T-cell (primary cell): ENCODE measurements at regions not wholly inside any gene's neighbourhood (a gene's known extent, or its start where the extent isn't known, plus 50 kb on each side); places are given as distances from the start of the nearest gene placed in this dataset.

Experiments
- ATAC-seq, 4 experiments: fragments of 200-7000 bp in 3 of 4; fragments of 150-1000 bp in 1 of 4; cut with Tn5 transposase; replicated peaks in 1 of 4; 1 replicate in 3 of 4; 2 replicates in 1 of 4; pipeline ENCODE4 v1.10.0; 2021; ENCODE audit warnings: moderate library complexity in 3 of 4, mild to moderate bottlenecking in 2 of 4, moderate number of reproducible peaks in 1 of 4
- CTCF ChIA-PET, 2 donors: fragments of 300-600 bp; sonication (Branson Sonifier 250); formaldehyde crosslinking; loops; one replicate each; lab custom pipeline; 2022; ENCODE audit warnings: antibody characterized with exemption in 2 of 2; lab: Charles Lee
- POLR2A ChIA-PET, 2 donors: fragments of 300-600 bp; sonication (Branson Sonifier 250); formaldehyde crosslinking; loops; one replicate each; lab custom pipeline; 2022; ENCODE audit warnings: antibody characterized with exemption in 2 of 2; lab: Charles Lee
- DNase-seq, 35 experiments: peaks; one replicate each; pipeline versions ENCODE4 v3.0.0 to v3.0.0-alpha.2; 2013 to 2023
- H3K27ac ChIP-seq: one replicate; pipeline ENCODE4 v1.5.1; 2013; ENCODE audit warnings: low read length
- H3K27me3 ChIP-seq, 2 experiments: replicated peaks in 1 of 2; 1 replicate in 1 of 2; 2 replicates in 1 of 2; pipeline versions ENCODE4 v1.6.1 to v1.7.0; 2013; ENCODE audit warnings: low read length in 1 of 2, mixed read lengths in 1 of 2; ENCODE audit not compliant: control insufficient read depth in 2 of 2, insufficient read depth in 2 of 2; ENCODE audit errors: extremely low read depth in 1 of 2
- H3K36me3 ChIP-seq, 2 donors: 1 replicate in 1 of 2; 2 replicates in 1 of 2; pipeline versions ENCODE4 v1.6.1 to v1.7.0; 2013; ENCODE audit warnings: low read length in 1 of 2; ENCODE audit not compliant: control insufficient read depth in 2 of 2, insufficient read depth in 1 of 2; ENCODE audit errors: extremely low read depth in 1 of 2
- H3K4me1 ChIP-seq, 2 experiments: 1 replicate in 1 of 2; 2 replicates in 1 of 2; pipeline versions ENCODE4 v1.6.1 to v1.7.0; 2013; ENCODE audit warnings: low read length in 2 of 2, mixed read lengths in 1 of 2; ENCODE audit not compliant: insufficient read depth in 2 of 2, control insufficient read depth in 1 of 2; ENCODE audit errors: extremely low read depth in 1 of 2
- H3K4me3 ChIP-seq, 2 donors: 1 replicate in 1 of 2; 2 replicates in 1 of 2; pipeline versions ENCODE4 v1.5.1 to v1.7.0; 2013; ENCODE audit warnings: mild to moderate bottlenecking in 2 of 2, low read length in 1 of 2, moderate library complexity in 1 of 2; ENCODE audit not compliant: control insufficient read depth in 1 of 2; ENCODE audit errors: extremely low read depth in 1 of 2
- H3K9me3 ChIP-seq: 2 replicates; pipeline ENCODE4 v1.7.0; 2013
- H3K27ac Mint-ChIP-seq, 2 donors: one replicate each; pipeline ENCODE4 v1.8.0; 2020 to 2021; ENCODE audit warnings: mild to moderate bottlenecking in 2 of 2, mixed read lengths in 2 of 2
- H3K27me3 Mint-ChIP-seq, 2 donors: one replicate each; pipeline ENCODE4 v1.8.0; 2021 to 2022; ENCODE audit warnings: mixed read lengths in 2 of 2
- H3K36me3 Mint-ChIP-seq: one replicate; pipeline ENCODE4 v1.8.0; 2021; ENCODE audit warnings: mixed read lengths
- H3K4me1 Mint-ChIP-seq, 3 donors: one replicate each; pipeline ENCODE4 v1.8.0; 2020 to 2022; ENCODE audit warnings: mixed read lengths in 3 of 3, mild to moderate bottlenecking in 1 of 3
- H3K4me3 Mint-ChIP-seq, 3 donors: one replicate each; pipeline ENCODE4 v1.8.0; 2020 to 2022; ENCODE audit warnings: mild to moderate bottlenecking in 3 of 3, mixed read lengths in 3 of 3, moderate library complexity in 3 of 3
- H3K9me3 Mint-ChIP-seq, 3 donors: one replicate each; pipeline ENCODE4 v1.8.0; 2020 to 2022; ENCODE audit warnings: mixed read lengths in 3 of 3
- WGBS: methylation state at CpG from one replicate; pipeline ENCODE4 v1.1.5; 2013; ENCODE audit warnings: missing lambda C conversion rate; ENCODE audit not compliant: insufficient coverage; 5-methylcytosine and 5-hydroxymethylcytosine counted together

DNA sequence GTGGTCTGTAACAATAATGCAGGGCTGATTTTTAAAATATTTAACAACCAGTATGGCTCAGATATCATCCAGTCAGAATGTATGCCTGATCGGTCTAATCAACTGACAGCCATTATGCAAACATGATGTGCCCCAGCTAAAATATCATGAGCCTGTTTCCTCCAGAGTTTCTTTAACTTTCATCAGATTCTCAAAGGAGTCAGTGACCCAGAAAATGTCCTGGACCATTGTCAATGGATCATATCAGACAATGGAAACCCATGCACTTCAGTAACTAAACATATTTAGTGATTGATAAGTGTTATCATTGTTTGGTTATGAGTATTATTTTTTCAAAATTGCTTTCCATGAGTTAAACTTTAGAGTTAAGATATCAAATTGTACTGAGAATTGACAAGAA is 173.5 kb downstream of the LMBRD1 start:
- DNase-seq (no peak), ATAC-seq (no peak)
- Histone ChIP-seq H3K27ac (no peak overlapping the region), H3K27me3 (no peaks in the 10 kb centered on the region), H3K9me3 (no peaks in the 10 kb centered on the region), H3K4me3 (no peak overlapping the region), H3K36me3 (no peaks in the 10 kb centered on the region), H3K4me1 (no peaks in the 10 kb centered on the region)
- ChIA-PET POLR2A (no interaction called here), CTCF (interaction anchor here in 1 of 2 donors (0.7 kb wide), 1 partner anchor 1169 kb away, joined by 3 read pairs; no protein-coding TSS in a partner anchor)
- no peaks in the 10 kb centered on the region for H3K4me1 Mint-ChIP-seq
- WGBS: 86% methylated on average over 1 of the region's 1 CpG
- peaks cover 2 to 16% of the 10 kb centered on the region in 2 donors for H3K27me3 Mint-ChIP-seq
- H3K27ac Mint-ChIP-seq: no peak overlapping the region
- H3K9me3 Mint-ChIP-seq: no peaks in the 10 kb centered on the region
- H3K36me3 Mint-ChIP-seq: no peaks in the 10 kb centered on the region
- H3K4me3 Mint-ChIP-seq: no peak overlapping the region

DNA sequence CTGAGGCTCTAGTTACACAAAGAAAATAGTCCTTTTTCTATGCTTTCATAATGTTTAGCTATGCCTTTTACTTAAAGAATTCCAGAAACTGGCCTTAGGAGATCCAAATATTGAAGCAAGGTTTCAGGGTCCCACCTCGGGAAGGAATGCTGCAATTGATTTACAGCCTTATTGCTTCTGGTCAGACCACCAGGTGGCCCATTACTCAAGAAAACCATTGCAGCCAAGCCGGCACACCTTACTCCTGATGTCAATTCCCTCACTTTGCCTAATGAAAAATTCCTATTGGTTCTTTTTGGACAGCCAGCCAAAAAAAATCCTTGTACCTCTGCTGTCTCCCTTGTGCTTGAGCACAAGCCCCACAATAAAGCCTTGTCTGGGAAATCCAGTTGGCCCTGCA is 173.9 kb downstream of the LMBRD1 start:
- no peak for ATAC-seq
- POLR2A ChIA-PET: no interaction called here
- Mint-ChIP-seq H3K4me1 (no peaks in the 10 kb centered on the region), H3K4me3 (no peak overlapping the region), H3K27me3 (peaks cover 2 to 16% of the 10 kb centered on the region in 2 donors), H3K27ac (no peak overlapping the region), H3K9me3 (no peaks in the 10 kb centered on the region), H3K36me3 (no peaks in the 10 kb centered on the region)
- Histone ChIP-seq H3K4me3 (no peak overlapping the region), H3K27me3 (no peaks in the 10 kb centered on the region), H3K4me1 (no peaks in the 10 kb centered on the region), H3K36me3 (no peaks in the 10 kb centered on the region), H3K9me3 (no peaks in the 10 kb centered on the region), H3K27ac (no peak overlapping the region)
- 57% methylated on average over 2 of the region's 2 CpGs for WGBS
- DNase-seq: no peak
- CTCF ChIA-PET: no interaction called here

DNA sequence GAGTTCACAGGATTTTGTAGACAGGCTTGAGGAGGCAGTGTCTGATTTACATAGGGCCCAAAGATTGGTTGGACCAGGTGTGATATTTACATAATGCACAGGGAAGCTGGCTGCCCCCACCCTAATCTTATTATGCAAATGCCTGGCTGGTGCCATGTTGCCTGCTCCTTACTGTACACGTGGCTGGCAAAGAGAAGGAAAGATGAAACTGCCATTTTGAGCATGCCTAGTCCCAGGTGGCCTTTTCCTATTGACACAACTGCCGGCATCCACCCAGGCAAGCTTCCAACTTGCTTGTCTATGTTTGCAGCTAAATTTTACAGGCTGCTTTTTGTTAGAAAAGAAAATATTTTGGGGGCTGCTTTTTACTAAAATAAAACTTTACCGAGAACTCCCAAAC is 174.6 kb downstream of the LMBRD1 start:
- Histone ChIP-seq H3K27ac (no peak overlapping the region), H3K36me3 (no peaks in the 10 kb centered on the region), H3K4me1 (no peaks in the 10 kb centered on the region), H3K27me3 (peaks cover 0 to 1% of the 10 kb centered on the region in 2 experiments), H3K4me3 (no peak overlapping the region), H3K9me3 (no peaks in the 10 kb centered on the region)
- CTCF ChIA-PET: no interaction called here
- POLR2A ChIA-PET: interaction anchor here in 1 of 2 donors (0.6 kb wide), 1 partner anchor 112 kb away, joined by 3 read pairs; no protein-coding TSS in a partner anchor
- 33% methylated on average over 1 of the region's 3 CpGs for WGBS
- no peak for ATAC-seq
- peaks cover 2 to 11% of the 10 kb centered on the region in 2 donors for H3K27me3 Mint-ChIP-seq
- H3K4me3 Mint-ChIP-seq: no peak overlapping the region
- no peak overlapping the region for H3K27ac Mint-ChIP-seq
- DNase-seq: no peak
- no peaks in the 10 kb centered on the region for H3K4me1 Mint-ChIP-seq
- H3K36me3 Mint-ChIP-seq: no peaks in the 10 kb centered on the region
- no peaks in the 10 kb centered on the region for H3K9me3 Mint-ChIP-seq

DNA sequence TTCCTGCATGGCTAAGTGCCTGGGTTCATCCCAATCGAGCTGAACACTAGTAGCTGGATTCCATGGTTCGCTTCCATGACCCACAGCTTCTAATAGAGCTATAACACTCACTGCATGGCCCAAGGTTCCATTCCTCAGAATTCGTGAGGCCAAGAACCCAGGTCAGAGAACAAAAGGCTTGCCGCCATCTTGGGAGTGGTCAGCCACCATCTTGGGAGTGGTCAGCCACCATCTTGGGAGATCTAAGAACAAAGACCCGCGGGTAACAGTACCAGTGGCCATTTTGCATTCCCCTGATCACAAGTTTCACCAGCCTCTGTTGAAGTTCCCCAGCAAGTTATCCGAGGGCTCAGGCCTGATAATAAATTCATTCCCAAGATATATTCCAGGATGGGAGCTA is 179.6 kb downstream of the LMBRD1 start:
- ATAC-seq: no peak
- no peak overlapping the region for H3K4me3 Mint-ChIP-seq
- WGBS: 89% methylated on average over 6 of the region's 7 CpGs
- peaks cover 0 to 2% of the 10 kb centered on the region in 2 experiments for H3K27me3 ChIP-seq
- no peaks in the 10 kb centered on the region for H3K9me3 ChIP-seq
- ChIA-PET POLR2A (no interaction called here), CTCF (interaction anchor here in 1 of 2 donors (0.6 kb wide), 2 partner anchors 8 to 14 kb away, joined by 4 to 9 read pairs; no protein-coding TSS in a partner anchor)
- H3K4me1 ChIP-seq: no peaks in the 10 kb centered on the region
- no peaks in the 10 kb centered on the region for H3K36me3 ChIP-seq
- no peak overlapping the region for H3K27ac Mint-ChIP-seq
- no peaks in the 10 kb centered on the region for H3K9me3 Mint-ChIP-seq
- H3K4me1 Mint-ChIP-seq: no peaks in the 10 kb centered on the region
- H3K36me3 Mint-ChIP-seq: no peaks in the 10 kb centered on the region
- DNase-seq: no peak
- H3K4me3 ChIP-seq: no peak overlapping the region
- no peak overlapping the region for H3K27ac ChIP-seq
- H3K27me3 Mint-ChIP-seq: peaks cover 0 to 3% of the 10 kb centered on the region in 2 donors

DNA sequence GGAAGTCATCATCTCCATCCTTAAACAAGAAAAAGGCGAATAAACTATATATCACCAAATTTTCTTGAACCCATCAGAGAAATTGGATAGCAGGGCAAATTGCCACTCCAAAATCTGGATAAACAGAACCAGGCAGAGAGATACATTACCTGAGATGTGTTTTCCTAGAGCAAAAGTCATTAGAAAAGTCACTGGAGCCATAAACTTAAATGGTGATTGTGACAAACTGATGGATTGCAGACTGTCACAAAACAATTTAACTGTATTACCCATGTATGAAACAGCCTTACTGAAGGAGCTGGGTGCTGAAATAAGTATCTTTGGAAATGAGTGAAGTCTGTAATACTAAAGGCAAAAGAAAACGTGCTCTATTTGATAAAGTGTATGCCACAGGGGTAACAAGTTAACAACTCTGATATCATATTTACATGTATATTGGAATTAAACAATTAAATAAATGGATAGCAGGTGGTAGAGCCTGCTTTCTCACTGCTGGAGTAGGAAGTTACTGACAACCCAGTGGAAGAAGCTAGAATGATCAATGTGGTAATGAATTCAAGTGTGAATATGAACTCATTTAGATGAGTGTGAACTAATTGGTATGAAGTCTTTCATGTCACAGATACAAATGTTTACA is 186.9 kb downstream of the LMBRD1 start:
- Histone ChIP-seq H3K27ac (no peak overlapping the region), H3K9me3 (no peaks in the 10 kb centered on the region), H3K36me3 (no peaks in the 10 kb centered on the region), H3K4me1 (no peaks in the 10 kb centered on the region), H3K4me3 (no peak overlapping the region), H3K27me3 (no peaks in the 10 kb centered on the region)
- Mint-ChIP-seq H3K27me3 (peaks cover 0 to 19% of the 10 kb centered on the region in 2 donors), H3K4me1 (no peaks in the 10 kb centered on the region), H3K4me3 (no peak overlapping the region), H3K36me3 (no peaks in the 10 kb centered on the region), H3K9me3 (no peaks in the 10 kb centered on the region), H3K27ac (no peak overlapping the region)
- ATAC-seq: no peak
- ChIA-PET CTCF (no interaction called here), POLR2A (no interaction called here)
- no peak for DNase-seq
- no CpG with 5 or more reads among the region's 2 CpGs for WGBS

DNA sequence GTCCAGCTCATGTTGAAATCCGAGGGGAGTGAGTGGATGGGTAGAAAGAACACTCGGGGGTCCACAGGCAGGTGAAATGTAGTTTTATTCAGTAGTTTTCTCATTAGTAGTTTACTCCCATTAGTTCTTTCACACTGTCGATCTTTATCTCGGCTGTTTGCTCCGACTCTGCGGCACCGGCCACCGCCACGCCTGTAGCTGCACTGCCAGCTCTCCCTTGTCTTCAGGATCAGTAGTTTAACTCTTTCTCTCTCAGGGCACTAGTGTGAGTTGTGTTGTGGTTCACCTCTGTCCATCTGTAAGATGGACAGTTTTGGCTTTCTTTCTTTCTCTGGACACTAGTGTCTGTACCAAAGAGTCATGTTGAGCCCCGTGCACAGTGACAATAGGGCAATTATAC is 195.7 kb downstream of the LMBRD1 start:
- no peaks in the 10 kb centered on the region for H3K9me3 ChIP-seq
- no peaks in the 10 kb centered on the region for H3K9me3 Mint-ChIP-seq

More for the DNA sequence above, 195.7 kb downstream of the LMBRD1 start:
- Histone ChIP-seq H3K4me1 (no peaks in the 10 kb centered on the region), H3K27me3 (no peaks in the 10 kb centered on the region), H3K27ac (no peak overlapping the region), H3K4me3 (no peak overlapping the region), H3K36me3 (no peaks in the 10 kb centered on the region)
- Mint-ChIP-seq H3K36me3 (no peaks in the 10 kb centered on the region), H3K4me1 (no peaks in the 10 kb centered on the region), H3K27ac (no peak overlapping the region), H3K27me3 (peaks cover 3 to 23% of the 10 kb centered on the region in 2 donors), H3K4me3 (no peak overlapping the region)
- POLR2A ChIA-PET: no interaction called here
- ATAC-seq: no peak
- no CpG with 5 or more reads among the region's 10 CpGs for WGBS
- no peak for DNase-seq
- CTCF ChIA-PET: no interaction called here
